IPS-NIHi11 (cell line): ENCODE measurements at regions not wholly inside any gene's neighbourhood (a gene's known extent, or its start where the extent isn't known, plus 50 kb on each side); places are given as distances from the start of the nearest gene placed in this dataset.
"Not testable (repeated sequence)": the region's sequence is repeated elsewhere in the genome, so short reads cannot be mapped to it uniquely, and the experiment has no call there.

Source experiments
- DNase-seq: peaks from one replicate; pipeline ENCODE4 v3.0.0; 2012; ENCODE audit warnings: mixed read lengths, low spot score

DNA sequence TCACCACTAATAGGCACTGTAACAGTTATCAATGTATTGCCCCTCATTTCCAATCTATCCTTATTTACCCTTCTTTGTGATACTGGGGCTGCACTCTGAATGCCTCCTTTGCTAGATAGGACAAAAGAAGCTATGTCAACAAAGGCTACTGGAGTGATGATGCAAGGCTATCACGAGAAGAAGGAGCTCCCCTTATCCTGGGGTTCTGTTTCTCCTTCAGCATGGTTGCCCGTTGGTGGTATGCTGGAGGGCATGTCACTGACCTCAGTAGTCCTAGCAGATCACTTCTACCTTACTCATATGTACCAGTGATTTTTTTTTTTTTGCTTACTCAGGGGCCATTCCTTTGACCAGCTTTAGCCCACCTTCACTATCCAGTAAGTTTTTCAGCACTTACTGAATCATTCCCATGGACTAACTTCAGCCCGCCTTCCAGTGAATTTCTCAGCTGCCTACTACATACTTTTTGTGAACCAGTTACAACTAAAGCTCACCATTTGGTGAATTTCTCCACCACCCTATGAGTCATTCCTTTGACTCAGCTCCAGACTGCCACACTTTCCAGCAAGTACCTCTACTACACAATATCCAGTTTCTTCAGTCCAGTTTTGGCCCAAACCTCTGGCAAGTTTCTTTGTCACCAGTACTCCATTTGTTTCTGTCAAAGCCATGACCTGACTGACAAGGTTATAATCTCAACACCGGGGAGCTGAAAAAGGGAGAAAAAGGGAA, 944.5 kb downstream of the KCNT2 start:
- DNase-seq, result no peak

DNA sequence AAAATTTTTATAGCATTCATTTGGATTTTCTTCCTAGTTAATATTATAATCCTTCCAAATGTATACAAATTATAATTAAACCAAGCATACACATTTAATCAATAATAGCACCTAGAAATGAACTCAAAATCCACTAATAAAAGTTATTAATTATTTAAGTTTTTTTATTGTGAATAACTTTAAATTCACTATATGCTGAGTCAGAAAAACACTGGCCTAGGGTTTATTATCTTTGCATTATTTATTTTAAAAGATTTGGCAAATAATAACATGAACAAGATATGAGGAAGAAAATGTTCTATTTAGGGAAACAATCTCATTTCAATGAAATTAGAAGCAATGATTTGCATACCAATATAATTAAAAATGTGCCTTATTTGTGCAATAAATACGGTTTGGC, 951.5 kb downstream of the KCNT2 start:
- no peak for DNase-seq

DNA sequence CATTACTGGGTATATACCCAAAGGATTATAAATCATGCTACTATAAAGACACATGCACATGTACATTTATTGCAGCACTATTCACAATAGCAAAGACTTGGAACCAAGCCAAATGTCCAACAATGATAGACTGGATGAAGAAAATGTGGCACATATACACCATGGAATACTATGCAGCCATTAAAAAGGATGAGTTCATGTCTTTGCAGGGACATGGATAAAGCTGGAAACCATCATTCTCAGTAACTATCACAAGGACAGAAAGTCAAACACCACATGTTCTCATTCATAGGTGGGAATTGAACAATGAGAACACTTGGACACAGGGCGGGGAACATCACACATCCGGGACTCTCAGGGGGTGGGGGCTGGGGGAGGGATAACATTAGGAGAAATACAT, 959.4 kb downstream of the KCNT2 start:
- DNase-seq, result not testable (repeated sequence)

DNA sequence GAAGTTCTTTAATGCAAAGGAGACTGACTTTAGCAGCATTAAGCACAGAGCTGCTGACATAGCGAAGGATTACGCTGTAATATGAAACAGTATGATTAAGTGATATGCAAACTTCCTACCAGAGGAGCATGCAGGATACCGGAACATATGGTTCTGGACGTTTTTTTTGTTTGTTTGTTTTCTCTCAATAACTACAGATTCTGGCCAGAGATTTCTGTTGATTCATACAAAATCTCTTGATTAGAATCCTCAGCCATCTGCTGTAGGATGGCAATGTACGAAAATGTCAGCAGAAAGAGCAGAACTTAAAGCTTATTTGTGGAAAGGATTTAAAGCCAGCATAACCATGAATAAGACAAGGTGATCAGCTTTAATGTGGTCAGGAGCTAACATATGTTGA, 970.7 kb downstream of the KCNT2 start:
- DNase-seq, result no peak

DNA sequence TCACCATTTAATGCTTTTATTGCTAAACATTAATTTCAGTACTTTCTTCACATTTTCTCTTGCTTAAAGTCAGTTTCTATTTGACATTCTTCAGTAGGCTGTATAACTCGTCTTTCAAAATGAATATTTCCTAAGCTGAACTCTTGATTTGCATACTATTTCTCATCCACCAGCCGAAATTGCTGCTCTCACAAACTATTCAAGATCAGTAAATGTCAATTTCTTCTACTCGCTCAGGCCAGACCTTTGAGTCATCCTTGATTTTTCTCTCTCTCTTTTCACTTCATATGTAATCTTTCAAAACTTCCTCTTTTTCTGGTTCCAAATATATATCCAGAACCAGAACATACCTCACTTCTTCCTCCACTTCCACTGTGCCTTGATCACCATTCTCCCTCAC, 990.0 kb downstream of the KCNT2 start:
- DNase-seq, result no peak

DNA sequence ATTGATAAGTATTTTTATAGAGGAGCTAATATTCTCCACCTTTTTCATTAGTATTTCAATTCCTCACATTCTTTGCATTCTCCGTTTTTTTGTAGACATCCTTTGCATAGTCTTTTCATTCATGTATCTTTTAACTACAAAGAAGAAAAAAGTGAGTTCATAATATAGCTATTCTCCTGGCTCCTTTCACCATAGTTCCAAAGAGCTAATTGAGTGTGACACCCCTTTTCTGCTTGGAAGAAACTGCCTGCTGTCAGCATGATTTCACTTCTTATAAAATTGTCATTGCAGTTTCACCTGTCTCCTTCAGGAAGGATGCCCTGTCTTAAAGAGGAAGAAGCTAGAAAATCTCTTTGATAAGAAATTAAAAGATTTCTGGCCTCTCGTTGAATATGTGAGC, 991.1 kb downstream of the KCNT2 start:
- DNase-seq, result no peak

DNA sequence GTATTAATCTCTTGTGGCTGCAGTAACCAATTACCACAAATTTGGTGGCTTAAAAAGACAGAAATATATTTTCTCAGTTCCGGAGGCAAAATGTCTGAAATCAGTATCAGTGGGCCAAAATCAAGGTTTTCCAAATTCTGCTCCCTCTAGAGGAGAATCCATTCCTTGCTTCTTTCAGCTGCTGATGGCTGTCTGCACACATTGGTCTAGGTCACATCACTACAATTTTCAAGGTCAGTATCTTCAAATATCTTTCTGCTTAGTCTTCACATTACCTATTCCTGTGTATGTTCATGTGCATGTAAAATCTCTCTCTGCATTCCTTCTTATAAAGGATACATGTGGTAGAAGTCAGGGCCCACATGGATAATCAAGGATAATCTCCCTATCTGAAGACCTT, 999.4 kb downstream of the KCNT2 start:
- DNase-seq, result peak; percentile 15

DNA sequence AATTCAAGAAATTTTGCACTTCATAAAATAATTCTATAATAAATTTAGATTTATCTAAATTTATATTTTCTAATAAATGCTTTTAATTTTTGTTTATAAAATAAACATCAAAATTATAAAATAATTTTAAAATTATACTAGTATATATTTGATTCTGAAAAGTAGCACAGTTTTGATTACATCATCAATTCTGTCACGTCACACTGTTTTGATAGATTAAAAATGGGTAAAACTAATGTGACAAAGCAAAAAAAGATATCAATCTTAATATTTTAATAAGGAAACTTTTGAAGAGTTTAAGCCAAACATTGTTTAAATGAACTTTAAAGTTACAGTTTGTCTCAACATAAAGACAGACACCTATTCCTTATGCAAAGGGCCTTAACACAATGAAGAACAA, 1001.8 kb downstream of the KCNT2 start:
- DNase-seq, result no peak

DNA sequence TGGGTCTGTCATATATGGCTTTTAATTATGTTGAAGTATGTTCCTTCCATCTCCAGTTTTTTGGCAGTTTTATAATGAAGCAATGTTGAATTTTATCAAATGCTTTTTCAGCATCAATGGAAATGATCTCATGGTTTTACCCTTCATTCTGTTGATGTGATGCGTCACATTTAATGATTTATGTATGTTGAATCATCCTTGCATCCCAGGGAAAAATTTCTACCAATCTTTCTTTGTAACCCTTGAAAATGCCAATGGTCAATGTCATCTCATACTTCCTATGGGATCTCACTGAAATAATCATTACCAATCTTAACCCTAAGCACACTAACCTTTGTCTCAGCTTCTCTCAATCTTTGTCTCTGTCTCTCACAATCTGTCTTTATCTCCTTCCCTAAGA, 1004.0 kb downstream of the KCNT2 start:
- no peak for DNase-seq

DNA sequence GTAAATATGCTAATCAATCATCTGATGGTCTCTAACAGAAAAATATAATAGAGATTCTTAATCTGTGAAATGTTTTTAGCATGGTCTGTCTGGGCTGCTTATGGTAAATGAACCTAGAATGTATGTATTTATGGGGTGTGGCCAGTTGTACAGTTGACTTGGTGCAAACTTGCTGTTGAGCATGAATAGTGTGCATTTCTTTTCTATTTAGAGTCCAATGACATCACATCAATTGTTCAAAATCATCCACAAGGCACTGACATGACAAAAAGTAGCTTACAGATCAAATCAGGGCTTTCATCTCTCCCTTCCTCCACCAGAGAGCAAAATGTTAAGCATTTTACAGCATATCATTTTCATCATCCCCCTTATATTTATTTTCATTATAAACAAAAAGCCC, 1010.3 kb downstream of the KCNT2 start:
- DNase-seq, result no peak

DNA sequence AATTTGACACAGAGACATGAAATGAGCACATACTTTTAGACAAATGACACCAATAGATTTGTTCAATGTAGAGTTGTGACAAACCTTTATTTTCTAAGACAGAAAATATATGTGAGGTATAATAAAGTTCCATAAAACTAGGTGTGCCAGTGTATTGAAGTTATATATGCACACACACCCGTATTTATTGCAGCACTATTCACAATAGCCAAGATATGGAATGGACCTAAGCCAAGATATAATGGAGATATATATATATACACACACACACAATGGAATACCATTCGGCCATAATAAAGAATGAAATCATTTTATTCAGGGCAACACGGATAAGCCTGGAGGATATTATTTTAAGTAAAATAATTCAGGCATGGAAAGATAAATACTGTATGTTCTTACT, 1013.5 kb downstream of the KCNT2 start:
- DNase-seq, result no peak

DNA sequence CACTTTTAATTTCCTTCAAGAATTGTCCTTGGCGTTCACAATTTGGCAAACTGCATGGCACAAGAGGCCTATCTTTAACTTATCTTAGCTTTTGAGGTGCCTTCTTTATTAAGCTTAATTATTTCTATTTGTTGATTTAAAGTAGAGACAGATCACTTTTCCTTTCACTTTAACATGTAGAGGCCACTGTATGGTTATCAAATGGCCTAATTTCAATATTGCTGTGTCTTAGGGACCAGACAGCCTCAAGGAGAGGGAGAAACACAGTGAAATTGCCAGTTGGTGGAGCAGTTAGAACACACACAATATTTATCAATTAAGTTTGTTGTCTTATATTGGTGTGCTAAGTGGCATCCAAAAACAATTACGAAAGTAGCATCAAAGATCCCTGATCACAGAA, 1013.9 kb downstream of the KCNT2 start:
- no peak for DNase-seq

DNA sequence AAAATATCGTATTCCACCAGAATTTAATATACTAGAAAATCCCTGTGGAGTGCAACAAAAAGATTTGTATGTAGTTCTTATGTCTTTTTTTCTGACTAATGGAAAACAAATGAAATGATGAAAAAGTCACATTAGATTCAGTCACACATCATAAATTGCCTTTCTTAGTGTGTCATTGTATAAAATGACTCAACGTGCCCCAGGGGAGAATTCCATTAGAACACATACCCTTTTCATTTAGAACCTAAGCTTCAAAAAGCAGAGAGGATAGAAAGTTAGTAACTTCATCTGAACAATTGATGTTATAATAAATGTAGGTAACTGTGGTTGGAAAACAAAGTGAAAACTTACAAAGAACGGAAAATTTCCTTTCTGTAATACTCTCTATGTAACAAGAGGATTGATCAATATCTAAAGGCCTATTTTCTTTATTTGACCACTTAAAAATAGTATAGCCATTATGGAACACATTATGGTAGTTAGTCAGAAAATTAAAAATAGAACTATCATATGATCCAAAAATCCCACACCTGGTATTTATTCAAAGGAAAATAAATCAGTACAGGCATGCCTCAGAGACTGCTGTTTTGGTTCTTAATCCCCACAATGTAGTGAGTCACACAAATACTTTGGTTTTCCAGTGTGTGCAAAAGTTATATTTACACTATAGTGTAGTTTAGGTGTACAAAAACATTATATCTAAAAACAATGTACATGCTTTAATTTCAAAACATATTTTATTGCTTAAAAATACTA, 1016.1 kb downstream of the KCNT2 start:
- DNase-seq, result no peak

DNA sequence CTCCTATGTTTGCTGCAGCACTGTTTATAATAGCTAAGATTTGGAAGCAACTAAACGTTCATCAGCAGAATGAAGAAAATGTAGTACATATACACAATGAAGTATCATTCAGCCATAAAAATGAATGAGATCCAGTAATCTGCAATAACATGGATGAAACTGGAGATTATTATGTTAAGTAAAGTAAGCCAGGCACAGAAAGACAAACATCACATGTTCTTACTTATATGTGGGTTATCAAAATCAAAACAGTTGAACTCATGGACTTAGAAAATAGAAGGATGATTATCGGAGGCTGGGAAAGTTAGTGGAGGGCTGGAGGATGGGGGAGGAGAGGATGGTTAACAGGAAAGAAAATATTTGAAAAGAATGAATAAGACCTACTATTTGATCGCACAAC, 1017.6 kb downstream of the KCNT2 start:
- no peak for DNase-seq

DNA sequence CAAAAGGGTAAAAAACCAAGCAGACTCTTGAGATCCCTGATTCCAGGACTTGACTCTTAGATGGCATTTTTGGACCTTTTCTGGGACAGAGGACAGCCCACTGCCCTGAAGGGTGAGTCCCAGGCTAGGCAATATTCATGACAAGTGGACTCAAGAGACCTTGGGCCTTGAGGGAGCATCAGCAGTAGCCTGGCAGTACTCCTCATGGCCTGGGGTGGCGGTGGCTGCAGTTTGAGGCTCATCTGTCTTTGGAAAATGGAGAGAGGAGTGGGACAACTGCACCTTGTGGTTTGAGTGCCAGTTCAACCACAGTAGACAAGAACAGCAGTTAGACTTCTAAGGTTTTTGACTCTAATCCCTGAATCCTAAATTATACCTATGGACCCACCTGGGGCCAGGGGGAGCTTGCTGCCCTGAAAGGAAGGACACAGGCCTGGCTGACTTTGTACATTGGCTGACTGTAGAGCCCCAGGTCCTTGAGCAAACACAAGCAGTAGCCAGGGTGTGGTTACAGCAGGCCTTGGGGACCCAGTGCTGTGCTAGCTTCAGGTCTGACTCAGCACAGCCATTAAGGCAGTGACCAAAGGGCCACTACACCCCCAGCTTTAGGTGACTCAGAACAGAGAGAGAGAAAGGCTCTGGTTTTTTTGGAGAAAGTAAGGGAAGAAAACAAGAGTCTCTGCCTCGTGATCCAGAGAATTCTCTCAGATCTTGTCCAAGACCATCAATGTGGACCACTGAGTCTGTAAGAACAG, 1023.2 kb downstream of the KCNT2 start:
- DNase-seq, result no peak

DNA sequence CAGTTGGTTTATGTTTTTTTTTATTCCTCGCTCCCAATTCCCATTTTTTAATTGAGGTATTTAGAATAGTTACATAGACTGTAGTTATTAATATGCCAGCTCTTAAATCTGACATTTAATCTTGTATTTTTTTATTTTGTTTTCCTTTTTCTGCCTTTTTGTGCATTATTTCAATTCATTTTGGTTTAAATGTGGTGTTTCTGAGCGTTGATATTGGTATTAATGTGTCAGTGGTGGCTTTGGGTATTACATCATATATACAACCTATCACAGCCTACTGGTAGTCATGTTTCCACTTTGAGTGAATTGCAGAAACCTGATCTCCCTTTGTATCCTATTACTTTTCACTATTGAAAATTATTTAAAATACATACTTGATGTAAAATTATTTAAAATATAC, 1027.3 kb downstream of the KCNT2 start:
- no peak for DNase-seq

DNA sequence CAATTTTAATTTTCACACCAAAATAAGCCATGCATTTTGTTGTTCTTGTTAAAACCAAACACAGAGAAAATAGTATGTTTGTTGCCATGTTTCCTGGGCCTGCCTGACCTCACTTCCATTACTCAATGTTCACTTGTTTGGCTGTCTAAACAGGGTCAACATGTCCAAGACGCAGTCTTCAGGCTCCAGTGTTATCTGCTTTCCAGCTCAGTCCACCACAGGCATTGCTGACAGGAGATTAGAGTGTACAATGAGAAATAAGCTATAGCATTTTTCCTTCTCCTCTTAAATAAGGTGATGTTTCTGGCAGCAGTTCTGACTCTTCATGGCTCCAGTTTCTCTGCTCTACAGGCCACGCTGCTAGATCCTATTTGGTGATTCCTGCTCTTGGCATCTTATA, 1030.5 kb downstream of the KCNT2 start:
- DNase-seq, result no peak

DNA sequence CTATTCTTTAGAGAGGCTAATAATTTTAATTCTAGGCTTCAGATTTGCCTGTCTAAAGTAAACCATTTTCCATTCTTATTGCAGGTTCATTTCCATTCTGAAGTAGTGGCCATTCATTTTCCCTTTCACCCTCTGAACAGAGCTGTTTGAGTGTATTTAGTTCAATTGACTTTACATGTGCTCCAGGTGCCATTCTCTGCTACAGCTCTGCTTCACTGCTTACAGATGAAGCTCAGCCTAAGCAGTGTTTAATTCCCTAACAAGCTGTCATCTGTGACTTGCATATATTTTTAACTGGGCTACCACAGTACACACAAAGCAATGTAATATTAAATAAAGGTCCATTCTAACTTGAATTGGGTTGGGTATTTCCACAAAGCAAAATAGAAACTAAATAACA, 1031.6 kb downstream of the KCNT2 start:
- no peak for DNase-seq

DNA sequence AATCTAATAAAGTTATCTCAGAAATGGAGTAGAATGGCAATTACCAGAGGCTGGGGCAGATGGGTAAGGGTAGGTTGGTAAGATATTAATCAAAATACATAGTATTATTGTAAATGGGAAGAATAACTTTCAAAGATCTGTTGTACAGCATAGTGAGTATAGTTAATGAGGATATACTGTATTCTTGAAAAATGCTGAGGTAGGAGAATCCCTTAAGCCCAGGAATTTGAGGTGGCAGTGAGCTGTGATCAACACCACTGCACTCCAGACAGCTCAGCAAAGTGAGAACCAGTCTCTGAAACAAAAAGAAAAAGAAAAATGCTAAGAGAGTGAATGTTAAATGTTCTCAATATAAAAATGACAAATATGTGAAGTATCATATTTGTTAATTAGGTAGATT, 1033.7 kb downstream of the KCNT2 start:
- no peak for DNase-seq

DNA sequence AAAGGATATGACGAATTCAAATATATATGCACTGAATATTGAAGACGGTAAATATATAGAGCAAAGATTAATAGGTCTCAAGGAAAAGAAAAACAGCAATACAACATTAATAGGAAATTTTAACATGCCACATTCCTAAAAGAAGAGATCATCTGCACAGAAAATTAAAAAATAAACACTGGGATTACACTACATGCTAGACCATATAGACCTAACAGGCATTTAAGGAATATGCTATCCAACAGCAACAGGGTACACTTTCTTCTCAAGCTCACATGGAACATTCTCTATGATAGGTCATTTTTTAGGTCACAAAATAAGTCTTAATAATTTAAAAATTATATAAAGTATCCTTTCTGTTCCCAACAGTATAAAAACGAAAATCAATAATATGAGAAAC, 1038.3 kb downstream of the KCNT2 start:
- no peak for DNase-seq

DNA sequence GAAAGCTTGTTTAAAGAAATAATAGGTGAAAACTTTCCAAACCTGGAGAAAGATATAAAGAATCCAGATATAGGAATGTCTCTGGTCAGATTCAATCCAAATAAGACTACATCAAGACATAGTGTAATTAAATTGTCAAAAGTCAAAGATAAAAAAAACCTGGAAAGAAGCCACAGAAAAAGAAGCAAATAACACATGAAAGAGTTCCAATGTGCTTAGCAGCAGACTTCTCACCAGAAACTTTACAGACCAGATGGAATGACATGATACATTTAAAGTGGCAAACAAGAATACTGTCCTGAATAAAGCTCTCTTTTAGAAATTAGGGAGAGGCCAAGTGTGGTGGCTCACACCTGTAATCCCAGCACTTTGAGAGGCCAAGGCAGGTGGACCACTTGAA, 1039.9 kb downstream of the KCNT2 start:
- no peak for DNase-seq

DNA sequence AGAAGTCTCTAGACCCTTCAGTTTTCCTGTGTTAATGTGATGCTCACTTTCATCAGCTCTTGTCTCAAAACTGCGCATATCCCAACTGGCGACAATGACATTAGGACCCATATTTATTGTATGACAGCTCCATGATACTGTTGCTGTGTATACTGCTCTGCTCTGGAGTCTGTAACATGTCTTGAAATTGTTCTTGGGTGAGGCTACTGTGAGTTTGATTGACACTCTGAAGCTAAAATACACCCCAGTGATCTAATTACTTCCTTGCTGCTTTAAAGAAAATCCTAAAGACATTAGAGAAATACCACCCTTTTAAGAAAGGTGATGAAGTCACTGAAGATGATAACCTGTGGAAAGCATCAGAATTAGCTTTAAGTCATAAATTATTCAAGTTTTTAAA, 1046.2 kb downstream of the KCNT2 start:
- DNase-seq, result no peak
